OCI-LY7 (cell line): ENCODE measurements at regions not wholly inside any gene's neighbourhood (a gene's known extent, or its start where the extent isn't known, plus 50 kb on each side); places are given as distances from the start of the nearest gene placed in this dataset.

Experiments used
- CTCF ChIP-seq: fragments of 200-600 bp; sonication (generic); conservative IDR thresholded peaks from 2 replicates; pipeline ENCODE4 v1.5.1; 2014; ENCODE audit warnings: mild to moderate bottlenecking, antibody characterized with exemption, low read length, moderate library complexity, mixed read lengths
- EZH2phosphoT487 ChIP-seq: fragments of 200-600 bp; sonication (generic); IDR thresholded peaks from 2 replicates; pipeline ENCODE4 v1.6.1; 2018; ENCODE audit warnings: low read depth, borderline replicate concordance, mild to moderate bottlenecking, mixed run types, antibody characterized with exemption, low read length, moderate library complexity, mixed read lengths

DNA sequence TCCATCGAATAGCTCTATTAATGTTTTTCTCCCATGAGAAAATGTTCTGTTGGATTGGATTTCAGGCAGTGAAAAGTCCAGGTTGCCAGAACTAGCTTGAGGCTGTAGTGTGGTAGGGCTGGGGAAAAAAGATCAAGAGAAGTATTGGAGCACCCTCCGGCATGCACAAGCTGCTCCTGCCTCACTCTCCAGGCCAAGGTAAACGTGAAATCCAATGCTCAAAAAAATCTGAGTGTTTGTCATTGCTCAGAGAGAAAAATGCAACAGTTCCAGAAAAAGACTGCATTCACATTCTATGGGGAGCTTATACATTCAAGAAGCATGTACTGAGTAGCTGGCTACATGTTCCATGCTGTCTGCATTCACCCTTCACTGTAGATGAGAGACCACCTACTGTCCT, 680.9 kb upstream of the TBX3 start:
- TF ChIP-seq CTCF (no peak), EZH2phosphoT487 (no peak)
